HCT116 (cell line): ENCODE measurements at regions not wholly inside any gene's neighbourhood (a gene's known extent, or its start where the extent isn't known, plus 50 kb on each side); places are given as distances from the start of the nearest gene placed in this dataset.

ENCODE experiments used
- CEBPB ChIP-seq: IDR thresholded peaks from 2 replicates; pipeline ENCODE4 v1.6.1; 2012; ENCODE audit warnings: low read depth
- ELF1 ChIP-seq: IDR thresholded peaks from 2 replicates; pipeline ENCODE4 v1.6.1; 2012; ENCODE audit warnings: low read depth, borderline replicate concordance
- EZH2 ChIP-seq: fragments of 200-600 bp; sonication (generic); IDR thresholded peaks from 2 replicates; pipeline ENCODE4 v1.6.1; 2017; ENCODE audit warnings: antibody characterized with exemption, mixed run types
- EZH2phosphoT487 ChIP-seq: fragments of 200-600 bp; IDR thresholded peaks from 2 replicates; pipeline ENCODE4 v1.6.1; 2018; ENCODE audit warnings: antibody characterized with exemption, borderline replicate concordance
- FOSL1 ChIP-seq: IDR thresholded peaks from 2 replicates; pipeline ENCODE4 v1.6.1; 2012; ENCODE audit warnings: low read depth
- POLR2A ChIP-seq: IDR thresholded peaks from 2 replicates; pipeline ENCODE4 v1.7.0; 2011; ENCODE audit warnings: borderline replicate concordance; ENCODE audit not compliant: insufficient read depth, insufficient read length; ENCODE audit errors: extremely low read depth
- POLR2AphosphoS5 ChIP-seq: IDR thresholded peaks from 2 replicates; pipeline ENCODE4 v1.6.1; 2011; ENCODE audit warnings: mild to moderate bottlenecking, low read depth, low read length, moderate library complexity
- TCF7L2 ChIP-seq: IDR thresholded peaks from 2 replicates; pipeline ENCODE4 v1.7.0; 2011; ENCODE audit warnings: borderline replicate concordance, inconsistent platforms; ENCODE audit not compliant: insufficient read depth, insufficient read length; ENCODE audit errors: extremely low read depth
- TF ChIP-seq, protein P1 (sequence below), 3 experiments: fragments of 200-600 bp in 1 of 3; sonication (generic) in 1 of 3; IDR thresholded peaks in 2 of 3; conservative IDR thresholded peaks in 1 of 3; 2 replicates each; pipeline ENCODE4 v1.5.1; 2012 to 2017; ENCODE audit warnings: low read depth in 2 of 3, low read length in 2 of 3, antibody characterized with exemption in 1 of 3, borderline replicate concordance in 1 of 3, control low read depth in 1 of 3, mild to moderate bottlenecking in 1 of 3, mixed read lengths in 1 of 3, mixed run types in 1 of 3, moderate library complexity in 1 of 3; ENCODE audit not compliant: insufficient read depth in 1 of 3
- TF ChIP-seq, protein P2 (sequence below): IDR thresholded peaks from 2 replicates; pipeline ENCODE4 v1.6.1; 2012

DNA sequence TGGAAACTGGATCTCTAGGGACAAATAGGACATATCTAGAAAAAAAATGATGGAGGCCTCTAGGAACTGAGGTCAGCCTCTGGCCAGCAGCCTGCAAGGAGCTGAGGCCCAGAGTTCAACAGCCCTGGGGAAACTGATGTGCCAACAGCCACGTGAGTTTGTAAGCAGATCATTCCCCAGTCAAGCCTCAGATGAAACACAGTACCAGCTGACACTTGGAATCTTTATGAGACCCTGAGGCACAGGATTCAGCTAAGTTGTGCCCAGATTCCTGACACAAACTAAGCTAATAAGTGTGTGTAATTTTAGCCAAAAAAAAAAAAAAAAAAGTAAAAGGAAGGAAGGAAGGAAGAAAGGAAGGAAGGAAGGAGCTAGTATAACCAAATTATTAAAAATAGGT is 1059.8 kb upstream of the MAP3K7 start:
- TF ChIP-seq POLR2AphosphoS5 (no peak), POLR2A (no peak), CEBPB (no peak), FOSL1 (no peak), EZH2 (no peak), TCF7L2 (no peak), EZH2phosphoT487 (no peak), ELF1 (no peak)
- TF ChIP-seq, protein P1, sequence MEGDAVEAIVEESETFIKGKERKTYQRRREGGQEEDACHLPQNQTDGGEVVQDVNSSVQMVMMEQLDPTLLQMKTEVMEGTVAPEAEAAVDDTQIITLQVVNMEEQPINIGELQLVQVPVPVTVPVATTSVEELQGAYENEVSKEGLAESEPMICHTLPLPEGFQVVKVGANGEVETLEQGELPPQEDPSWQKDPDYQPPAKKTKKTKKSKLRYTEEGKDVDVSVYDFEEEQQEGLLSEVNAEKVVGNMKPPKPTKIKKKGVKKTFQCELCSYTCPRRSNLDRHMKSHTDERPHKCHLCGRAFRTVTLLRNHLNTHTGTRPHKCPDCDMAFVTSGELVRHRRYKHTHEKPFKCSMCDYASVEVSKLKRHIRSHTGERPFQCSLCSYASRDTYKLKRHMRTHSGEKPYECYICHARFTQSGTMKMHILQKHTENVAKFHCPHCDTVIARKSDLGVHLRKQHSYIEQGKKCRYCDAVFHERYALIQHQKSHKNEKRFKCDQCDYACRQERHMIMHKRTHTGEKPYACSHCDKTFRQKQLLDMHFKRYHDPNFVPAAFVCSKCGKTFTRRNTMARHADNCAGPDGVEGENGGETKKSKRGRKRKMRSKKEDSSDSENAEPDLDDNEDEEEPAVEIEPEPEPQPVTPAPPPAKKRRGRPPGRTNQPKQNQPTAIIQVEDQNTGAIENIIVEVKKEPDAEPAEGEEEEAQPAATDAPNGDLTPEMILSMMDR (IDR thresholded peaks at IDR 0.05 in 2 of 3, conservative IDR thresholded peaks at IDR 0.05 in 1 of 3; ENCODE audit: borderline replicate concordance in 1 of 3, insufficient read depth in 1 of 3, low read depth in 2 of 3, low read length in 2 of 3): no peak
- TF ChIP-seq, protein P2, sequence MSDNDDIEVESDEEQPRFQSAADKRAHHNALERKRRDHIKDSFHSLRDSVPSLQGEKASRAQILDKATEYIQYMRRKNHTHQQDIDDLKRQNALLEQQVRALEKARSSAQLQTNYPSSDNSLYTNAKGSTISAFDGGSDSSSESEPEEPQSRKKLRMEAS: no peak
